Left lung (tissue), 4 donors: ENCODE measurements at regions not wholly inside any gene's neighbourhood (a gene's known extent, or its start where the extent isn't known, plus 50 kb on each side); places are given as distances from the start of the nearest gene placed in this dataset.

Experiments used
- ATAC-seq: fragments of 200-7000 bp; cut with Tn5 transposase; one replicate; pipeline ENCODE4 v1.9.1; 2020; ENCODE audit warnings: moderate library complexity
- DNase-seq, 4 donors: peaks; one replicate each; pipeline ENCODE4 v3.0.0-alpha.2; 2013 to 2020
- H3K27ac ChIP-seq, 2 donors: fragments of 200-600 bp; sonication (generic) in 1 of 2; one replicate each; pipeline versions ENCODE4 v1.5.0 to v1.8.0; 2020 to 2021
- H3K27me3 ChIP-seq, 2 donors: fragments of 200-600 bp; sonication (generic) in 1 of 2; one replicate each; pipeline versions ENCODE4 v1.5.0 to v1.8.0; 2020 to 2021
- H3K36me3 ChIP-seq, 2 donors: fragments of 200-600 bp; sonication (generic) in 1 of 2; one replicate each; pipeline versions ENCODE4 v1.5.0 to v1.8.0; 2020 to 2021
- H3K4me1 ChIP-seq, 2 donors: fragments of 200-600 bp; one replicate each; pipeline ENCODE4 v1.8.0; 2021
- H3K4me3 ChIP-seq, 2 donors: fragments of 200-600 bp; sonication (generic) in 1 of 2; one replicate each; pipeline versions ENCODE4 v1.5.0 to v1.8.0; 2020 to 2021; ENCODE audit warnings: mild to moderate bottlenecking in 1 of 2
- H3K9me3 ChIP-seq, 2 donors: fragments of 200-600 bp; sonication (generic) in 1 of 2; one replicate each; pipeline versions ENCODE4 v1.5.0 to v1.8.0; 2020 to 2021
- CTCF ChIP-seq, 2 donors: fragments of 200-600 bp; sonication (generic) in 1 of 2; IDR thresholded peaks; one replicate each; pipeline versions ENCODE4 v1.5.0 to v1.8.0; 2021; ENCODE audit warnings: antibody characterized with exemption in 2 of 2
- intact Hi-C, 2 donors: fragments of 100-400 bp; cut with DNase I; formaldehyde crosslinking; loops; one replicate each; pipeline versions ENCODE4 v1.11.2 to v1.14.2; 2022
- donor health status: DM: no; HTN: yes; CAD: no.
- donor health status: DM: no; HTN: no; CAD: no.

- Histone ChIP-seq H3K9me3 (no peaks in the 10 kb centered on the region), H3K4me1 (no peaks in the 10 kb centered on the region), H3K27me3 (peaks cover 0 to 10% of the 10 kb centered on the region in 2 donors), H3K27ac (no peak overlapping the region), H3K36me3 (no peaks in the 10 kb centered on the region), H3K4me3 (no peak overlapping the region)
- no peak for ATAC-seq
- DNase-seq: no peak
- no peak for TF ChIP-seq CTCF (IDR thresholded peaks at IDR 0.05)
- intact Hi-C loops: no loop called here
Observed at GRCh38 chr12:67056329-67056728, 212.8 kb upstream of the CAND1 start.

- DNase-seq (no peak), ATAC-seq (no peak)
- intact Hi-C loops: no loop called here
- Histone ChIP-seq H3K27ac (no peak overlapping the region), H3K9me3 (no peaks in the 10 kb centered on the region), H3K27me3 (peaks cover 0 to 10% of the 10 kb centered on the region in 2 donors), H3K36me3 (no peaks in the 10 kb centered on the region), H3K4me1 (no peaks in the 10 kb centered on the region), H3K4me3 (no peak overlapping the region)
- no peak for TF ChIP-seq CTCF (IDR thresholded peaks at IDR 0.05)
Observed at GRCh38 chr12:67057072-67057471, 212.1 kb upstream of the CAND1 start.

- H3K27ac ChIP-seq: no peak overlapping the region
- TF ChIP-seq CTCF (IDR thresholded peaks at IDR 0.05): no peak
Observed at GRCh38 chr12:67062193-67062592, 207.0 kb upstream of the CAND1 start.

GRCh38 chr12:67067453-67068203 lies 201.5 kb upstream of the CAND1 start:
- DNase-seq: no peak
- Histone ChIP-seq H3K36me3 (no peaks in the 10 kb centered on the region), H3K9me3 (no peaks in the 10 kb centered on the region), H3K27me3 (peaks cover 30 to 67% of the 10 kb centered on the region in 2 donors), H3K4me1 (peaks cover 4 to 12% of the 10 kb centered on the region in 2 donors), H3K4me3 (no peak overlapping the region), H3K27ac (no peak overlapping the region)
- no peak for TF ChIP-seq CTCF (IDR thresholded peaks at IDR 0.05)
- intact Hi-C loops: no loop called here
- no peak for ATAC-seq

More at GRCh38 chr12:67062193-67062592, 207.0 kb upstream of the CAND1 start:
- Histone ChIP-seq H3K36me3 (no peaks in the 10 kb centered on the region), H3K4me1 (no peaks in the 10 kb centered on the region), H3K9me3 (no peaks in the 10 kb centered on the region), H3K27me3 (peaks cover 9 to 31% of the 10 kb centered on the region in 2 donors), H3K4me3 (no peak overlapping the region)
- no peak for ATAC-seq
- intact Hi-C loops: no loop called here
- no peak for DNase-seq

GRCh38 chr12:67068204-67068731 lies 200.9 kb upstream of the CAND1 start:
- no peak for TF ChIP-seq CTCF (IDR thresholded peaks at IDR 0.05)
- Histone ChIP-seq H3K4me1 (peaks cover 4 to 12% of the 10 kb centered on the region in 2 donors), H3K27me3 (peaks cover 30 to 67% of the 10 kb centered on the region in 2 donors), H3K4me3 (peak overlapping the region; percentile 45), H3K36me3 (no peaks in the 10 kb centered on the region), H3K9me3 (no peaks in the 10 kb centered on the region), H3K27ac (no peak overlapping the region)
- intact Hi-C loops: no loop called here
- ATAC-seq (peak; percentile 41), DNase-seq (peak in 2 of 4 donors; percentile 7 to 51)
